ENCODE measurements at regions not wholly inside any gene's neighbourhood (a gene's known extent, or its start where the extent isn't known, plus 50 kb on each side); places are given as distances from the start of the nearest gene placed in this dataset.
"Not testable (repeated sequence)": the region's sequence is repeated elsewhere in the genome, so short reads cannot be mapped to it uniquely, and the experiment has no call there.

- DNase-seq, result not testable (repeated sequence)
Observed at GRCh38 chr1:145475962-145476361, 50.6 kb upstream of the NBPF20 start.

GRCh38 chr1:145475369-145475915, 50.0 kb upstream of the NBPF20 start:
- DNase-seq, result not testable (repeated sequence)
